ENCODE measurements at regions not wholly inside any gene's neighbourhood (a gene's known extent, or its start where the extent isn't known, plus 50 kb on each side); places are given as distances from the start of the nearest gene placed in this dataset.
"Not testable (repeated sequence)": the region's sequence is repeated elsewhere in the genome, so short reads cannot be mapped to it uniquely, and the experiment has no call there.

- H3K27ac ChIP-seq (ENCODE audit: low read depth, low read length) = no peak overlapping the region
- no peaks in the 10 kb centered on the region for H3K36me3 ChIP-seq (ENCODE audit: control insufficient read depth, insufficient read depth, low read length)
- no peaks in the 10 kb centered on the region for H3K27me3 ChIP-seq (ENCODE audit: control insufficient read depth, insufficient read depth, low read length)
- H3K9ac ChIP-seq (ENCODE audit: low read depth, low read length) = no peak overlapping the region
- peak overlapping the region; percentile 34; the same call in 1 of the 2 replicates for H3K4me3 ChIP-seq (ENCODE audit: low read depth, low read length)
- H3K9me3 ChIP-seq (ENCODE audit: control insufficient read depth, insufficient read depth, low read length) = no peaks in the 10 kb centered on the region
- H3K4me1 ChIP-seq (ENCODE audit: control insufficient read depth, insufficient read depth, low read length) = peaks cover 6% of the 10 kb centered on the region; the same call in 1 of the 2 replicates
Measured at GRCh38 chr13:110819203-110820014, 95.5 kb downstream of the ANKRD10 start.

GRCh38 chr13:110820322-110820721, 94.5 kb downstream of the ANKRD10 start:
- Histone ChIP-seq H3K36me3 (ENCODE audit: control insufficient read depth, insufficient read depth, low read length) (no peaks in the 10 kb centered on the region), H3K9me3 (ENCODE audit: control insufficient read depth, insufficient read depth, low read length) (no peaks in the 10 kb centered on the region), H3K27ac (ENCODE audit: low read depth, low read length) (no peak overlapping the region), H3K4me3 (ENCODE audit: low read depth, low read length) (no peak overlapping the region), H3K27me3 (ENCODE audit: control insufficient read depth, insufficient read depth, low read length) (no peaks in the 10 kb centered on the region), H3K9ac (ENCODE audit: low read depth, low read length) (no peak overlapping the region), H3K4me1 (ENCODE audit: control insufficient read depth, insufficient read depth, low read length) (peaks cover 6% of the 10 kb centered on the region; the same call in 1 of the 2 replicates)

GRCh38 chr13:110821837-110822668, 92.8 kb downstream of the ANKRD10 start:
- H3K4me1 ChIP-seq (ENCODE audit: control insufficient read depth, insufficient read depth, low read length); H3K27me3 ChIP-seq (ENCODE audit: control insufficient read depth, insufficient read depth, low read length); H3K9me3 ChIP-seq (ENCODE audit: control insufficient read depth, insufficient read depth, low read length); H3K36me3 ChIP-seq (ENCODE audit: control insufficient read depth, insufficient read depth, low read length); H3K27ac ChIP-seq (ENCODE audit: low read depth, low read length); H3K4me3 ChIP-seq (ENCODE audit: low read depth, low read length); H3K9ac ChIP-seq (ENCODE audit: low read depth, low read length): not testable (repeated sequence)

- Histone ChIP-seq H3K27me3 (ENCODE audit: control insufficient read depth, insufficient read depth, low read length) (no peaks in the 10 kb centered on the region), H3K4me3 (ENCODE audit: low read depth, low read length) (no peak overlapping the region), H3K36me3 (ENCODE audit: control insufficient read depth, insufficient read depth, low read length) (no peaks in the 10 kb centered on the region), H3K9me3 (ENCODE audit: control insufficient read depth, insufficient read depth, low read length) (no peaks in the 10 kb centered on the region), H3K4me1 (ENCODE audit: control insufficient read depth, insufficient read depth, low read length) (0 out of 2 replicates have a peak, but pooled peaks cover 3% of the 10 kb centered on the region), H3K27ac (ENCODE audit: low read depth, low read length) (no peak overlapping the region), H3K9ac (ENCODE audit: low read depth, low read length) (no peak overlapping the region)
Measured at GRCh38 chr13:110822669-110822945, 92.3 kb downstream of the ANKRD10 start.

GRCh38 chr13:110824702-110825300, 90.1 kb downstream of the ANKRD10 start:
- Histone ChIP-seq H3K4me3 (ENCODE audit: low read depth, low read length) (no peak overlapping the region), H3K9me3 (ENCODE audit: control insufficient read depth, insufficient read depth, low read length) (no peaks in the 10 kb centered on the region), H3K27ac (ENCODE audit: low read depth, low read length) (no peak overlapping the region), H3K4me1 (ENCODE audit: control insufficient read depth, insufficient read depth, low read length) (no peaks in the 10 kb centered on the region), H3K27me3 (ENCODE audit: control insufficient read depth, insufficient read depth, low read length) (no peaks in the 10 kb centered on the region), H3K36me3 (ENCODE audit: control insufficient read depth, insufficient read depth, low read length) (no peaks in the 10 kb centered on the region), H3K9ac (ENCODE audit: low read depth, low read length) (no peak overlapping the region)

GRCh38 chr13:110825516-110825915, 89.4 kb downstream of the ANKRD10 start:
- H3K4me1 ChIP-seq (ENCODE audit: control insufficient read depth, insufficient read depth, low read length) = no peaks in the 10 kb centered on the region
- H3K27me3 ChIP-seq (ENCODE audit: control insufficient read depth, insufficient read depth, low read length) = no peaks in the 10 kb centered on the region
- H3K27ac ChIP-seq (ENCODE audit: low read depth, low read length) = no peak overlapping the region
- no peak overlapping the region for H3K4me3 ChIP-seq (ENCODE audit: low read depth, low read length)
- no peak overlapping the region for H3K9ac ChIP-seq (ENCODE audit: low read depth, low read length)
- H3K9me3 ChIP-seq (ENCODE audit: control insufficient read depth, insufficient read depth, low read length) = no peaks in the 10 kb centered on the region
- no peaks in the 10 kb centered on the region for H3K36me3 ChIP-seq (ENCODE audit: control insufficient read depth, insufficient read depth, low read length)

GRCh38 chr13:110826101-110826500, 88.8 kb downstream of the ANKRD10 start:
- Histone ChIP-seq H3K36me3 (ENCODE audit: control insufficient read depth, insufficient read depth, low read length) (no peaks in the 10 kb centered on the region), H3K4me1 (ENCODE audit: control insufficient read depth, insufficient read depth, low read length) (no peaks in the 10 kb centered on the region), H3K4me3 (ENCODE audit: low read depth, low read length) (no peak overlapping the region), H3K27me3 (ENCODE audit: control insufficient read depth, insufficient read depth, low read length) (no peaks in the 10 kb centered on the region), H3K9ac (ENCODE audit: low read depth, low read length) (no peak overlapping the region), H3K27ac (ENCODE audit: low read depth, low read length) (no peak overlapping the region), H3K9me3 (ENCODE audit: control insufficient read depth, insufficient read depth, low read length) (no peaks in the 10 kb centered on the region)

GRCh38 chr13:110826861-110827672, 87.8 kb downstream of the ANKRD10 start:
- H3K9ac ChIP-seq (ENCODE audit: low read depth, low read length) = no peak overlapping the region

More at GRCh38 chr13:110826861-110827672, 87.8 kb downstream of the ANKRD10 start:
- no peaks in the 10 kb centered on the region for H3K9me3 ChIP-seq (ENCODE audit: control insufficient read depth, insufficient read depth, low read length)
- no peaks in the 10 kb centered on the region for H3K4me1 ChIP-seq (ENCODE audit: control insufficient read depth, insufficient read depth, low read length)
- H3K36me3 ChIP-seq (ENCODE audit: control insufficient read depth, insufficient read depth, low read length) = no peaks in the 10 kb centered on the region
- no peak overlapping the region for H3K4me3 ChIP-seq (ENCODE audit: low read depth, low read length)
- no peak overlapping the region for H3K27ac ChIP-seq (ENCODE audit: low read depth, low read length)
- no peaks in the 10 kb centered on the region for H3K27me3 ChIP-seq (ENCODE audit: control insufficient read depth, insufficient read depth, low read length)

All from HUES48 (cell line).